ENCODE measurements at regions not wholly inside any gene's neighbourhood (a gene's known extent, or its start where the extent isn't known, plus 50 kb on each side); places are given as distances from the start of the nearest gene placed in this dataset.

DNA sequence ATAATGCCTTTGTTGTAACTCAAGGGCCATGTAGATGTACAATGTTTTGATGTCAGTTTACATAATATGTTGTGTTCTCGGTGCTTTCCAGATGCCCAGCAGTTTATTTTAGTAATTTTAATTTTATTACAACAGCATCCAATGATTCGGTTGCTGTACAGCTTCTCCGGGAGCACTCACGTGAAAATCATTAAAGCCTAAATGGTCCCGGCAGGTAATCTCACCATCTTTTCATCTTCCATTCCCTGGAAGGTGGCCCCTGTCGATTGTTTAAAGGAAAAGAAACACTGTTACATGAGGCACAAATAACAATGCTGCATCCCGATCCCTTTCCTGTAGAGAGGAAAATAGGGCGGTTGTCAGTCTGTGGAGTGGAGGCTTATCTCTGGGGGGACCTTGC, 498.1 kb downstream of the SLC4A3 start:
- TF ChIP-seq, protein P1, sequence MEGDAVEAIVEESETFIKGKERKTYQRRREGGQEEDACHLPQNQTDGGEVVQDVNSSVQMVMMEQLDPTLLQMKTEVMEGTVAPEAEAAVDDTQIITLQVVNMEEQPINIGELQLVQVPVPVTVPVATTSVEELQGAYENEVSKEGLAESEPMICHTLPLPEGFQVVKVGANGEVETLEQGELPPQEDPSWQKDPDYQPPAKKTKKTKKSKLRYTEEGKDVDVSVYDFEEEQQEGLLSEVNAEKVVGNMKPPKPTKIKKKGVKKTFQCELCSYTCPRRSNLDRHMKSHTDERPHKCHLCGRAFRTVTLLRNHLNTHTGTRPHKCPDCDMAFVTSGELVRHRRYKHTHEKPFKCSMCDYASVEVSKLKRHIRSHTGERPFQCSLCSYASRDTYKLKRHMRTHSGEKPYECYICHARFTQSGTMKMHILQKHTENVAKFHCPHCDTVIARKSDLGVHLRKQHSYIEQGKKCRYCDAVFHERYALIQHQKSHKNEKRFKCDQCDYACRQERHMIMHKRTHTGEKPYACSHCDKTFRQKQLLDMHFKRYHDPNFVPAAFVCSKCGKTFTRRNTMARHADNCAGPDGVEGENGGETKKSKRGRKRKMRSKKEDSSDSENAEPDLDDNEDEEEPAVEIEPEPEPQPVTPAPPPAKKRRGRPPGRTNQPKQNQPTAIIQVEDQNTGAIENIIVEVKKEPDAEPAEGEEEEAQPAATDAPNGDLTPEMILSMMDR (IDR thresholded peaks at IDR 0.05), result no peak
- TF ChIP-seq POLR2AphosphoS5 (IDR thresholded peaks at IDR 0.05; ENCODE audit: insufficient read depth in 1 of 2, low read depth in 1 of 2) (no peak), POLR2A (IDR thresholded peaks at IDR 0.05) (no peak)
